Mesendoderm (in vitro differentiated cells): ENCODE measurements at regions not wholly inside any gene's neighbourhood (a gene's known extent, or its start where the extent isn't known, plus 50 kb on each side); places are given as distances from the start of the nearest gene placed in this dataset.

Experiments
- DNase-seq: peaks from one replicate; pipeline ENCODE4 v3.0.0; 2013
- H2AK5ac ChIP-seq: 2 replicates; pipeline ENCODE4 v1.6.1; 2013; ENCODE audit warnings: low read length, inconsistent platforms
- H2BK120ac ChIP-seq: 2 replicates; pipeline ENCODE4 v1.6.1; 2013; ENCODE audit warnings: low read depth, mild to moderate bottlenecking, low read length, moderate library complexity, mixed read lengths
- H2BK15ac ChIP-seq: replicated peaks from 2 replicates; pipeline ENCODE4 v1.6.1; 2013; ENCODE audit warnings: low read depth, mild to moderate bottlenecking, moderate library complexity
- H2BK5ac ChIP-seq: 2 replicates; pipeline ENCODE4 v1.6.1; 2013; ENCODE audit warnings: low read length, inconsistent platforms
- H3K18ac ChIP-seq: 2 replicates; pipeline ENCODE4 v1.6.1; 2013; ENCODE audit warnings: mild to moderate bottlenecking, low read length, mixed read lengths
- H3K23ac ChIP-seq: one replicate; pipeline ENCODE4 v1.6.1; 2013; ENCODE audit warnings: low read length
- H3K27ac ChIP-seq: 2 replicates; pipeline ENCODE4 v1.5.1; 2013; ENCODE audit warnings: low read depth, mild to moderate bottlenecking, inconsistent platforms, low read length, moderate library complexity
- H3K27me3 ChIP-seq: 2 replicates; pipeline ENCODE4 v1.6.1; 2013; ENCODE audit warnings: low read length, control low read depth, mild to moderate bottlenecking, inconsistent platforms; ENCODE audit not compliant: insufficient read depth, poor library complexity
- H3K36me3 ChIP-seq: 2 replicates; pipeline ENCODE4 v1.6.1; 2013; ENCODE audit warnings: low read length, inconsistent platforms; ENCODE audit not compliant: control insufficient read depth, insufficient read depth
- H3K4ac ChIP-seq: one replicate; pipeline ENCODE4 v1.6.1; 2013; ENCODE audit warnings: low read depth, mild to moderate bottlenecking, low read length, moderate library complexity
- H3K4me1 ChIP-seq: 2 replicates; pipeline ENCODE4 v1.6.1; 2013; ENCODE audit warnings: low read depth, low read length, inconsistent platforms; ENCODE audit not compliant: control insufficient read depth
- H3K4me2 ChIP-seq: 2 replicates; pipeline ENCODE4 v1.6.1; 2013; ENCODE audit warnings: low read length
- H3K4me3 ChIP-seq: 2 replicates; pipeline ENCODE4 v1.5.1; 2013; ENCODE audit warnings: mild to moderate bottlenecking, low read length
- H3K56ac ChIP-seq: one replicate; pipeline ENCODE4 v1.6.1; 2013; ENCODE audit warnings: low read length
- H3K79me1 ChIP-seq: 2 replicates; pipeline ENCODE4 v1.6.1; 2013; ENCODE audit warnings: low read length, inconsistent platforms
- H3K79me2 ChIP-seq: 2 replicates; pipeline ENCODE4 v1.6.1; 2013; ENCODE audit warnings: mild to moderate bottlenecking, low read length; ENCODE audit not compliant: control insufficient read depth, insufficient read depth
- H3K9ac ChIP-seq: 2 replicates; pipeline ENCODE4 v1.6.1; 2013; ENCODE audit warnings: low read length, inconsistent platforms
- H4K5ac ChIP-seq: one replicate; pipeline ENCODE4 v1.6.1; 2013; ENCODE audit warnings: low read length
- H4K8ac ChIP-seq: one replicate; pipeline ENCODE4 v1.6.1; 2013; ENCODE audit warnings: low read depth, mild to moderate bottlenecking, control low read depth, low read length, moderate library complexity
- WGBS: extraction: QIAGEN DNeasy Blood & Tissue Kit; methylation state at CpG from one replicate; pipeline ENCODE4 v1.1.7; 2013; ENCODE audit warnings: low lambda C conversion rate, missing lambda C conversion rate; ENCODE audit not compliant: insufficient coverage; ENCODE audit errors: extremely low coverage; 5-methylcytosine and 5-hydroxymethylcytosine counted together

- no CpG with 5 or more reads among the region's 5 CpGs for WGBS
- no peaks in the 10 kb centered on the region for H3K27me3 ChIP-seq
Measured at GRCh38 chr6:85868685-85869084, 226.0 kb upstream of the SYNCRIP start.

GRCh38 chr6:85867595-85867994, 224.9 kb upstream of the SYNCRIP start:
- H2BK15ac ChIP-seq, result no peak overlapping the region
- H4K5ac ChIP-seq, result no peak overlapping the region
- no peak overlapping the region for H2BK120ac ChIP-seq
- H3K79me1 ChIP-seq, result no peaks in the 10 kb centered on the region
- no peaks in the 10 kb centered on the region for H3K79me2 ChIP-seq
- peaks cover 2% of the 10 kb centered on the region for H3K4me1 ChIP-seq
- no peak overlapping the region for H3K9ac ChIP-seq
- H2AK5ac ChIP-seq, result no peak overlapping the region
- H3K27ac ChIP-seq, result no peak overlapping the region
- H2BK5ac ChIP-seq, result no peak overlapping the region
- H3K4me3 ChIP-seq, result no peak overlapping the region
- no peak overlapping the region for H3K4me2 ChIP-seq
- H3K23ac ChIP-seq, result no peak overlapping the region
- no peak overlapping the region for H3K4ac ChIP-seq
- no peak for DNase-seq
- H3K36me3 ChIP-seq, result no peaks in the 10 kb centered on the region
- no peak overlapping the region for H4K8ac ChIP-seq
- H3K27me3 ChIP-seq, result no peaks in the 10 kb centered on the region
- H3K18ac ChIP-seq, result no peak overlapping the region
- H3K56ac ChIP-seq, result no peak overlapping the region

More at GRCh38 chr6:85868685-85869084, 226.0 kb upstream of the SYNCRIP start:
- no peaks in the 10 kb centered on the region for H3K79me1 ChIP-seq
- no peak overlapping the region for H3K4me2 ChIP-seq
- no peaks in the 10 kb centered on the region for H3K36me3 ChIP-seq
- no peak overlapping the region for H3K4me3 ChIP-seq
- H4K8ac ChIP-seq, result no peak overlapping the region
- no peak overlapping the region for H3K9ac ChIP-seq
- no peak overlapping the region for H4K5ac ChIP-seq
- no peak overlapping the region for H3K4ac ChIP-seq
- no peak overlapping the region for H3K23ac ChIP-seq
- no peak overlapping the region for H3K27ac ChIP-seq
- H3K18ac ChIP-seq, result no peak overlapping the region
- no peak for DNase-seq
- H2BK120ac ChIP-seq, result no peak overlapping the region
- H3K79me2 ChIP-seq, result no peaks in the 10 kb centered on the region
- H2AK5ac ChIP-seq, result no peak overlapping the region
- H2BK15ac ChIP-seq, result no peak overlapping the region
- H3K4me1 ChIP-seq, result peaks cover 2% of the 10 kb centered on the region
- no peak overlapping the region for H3K56ac ChIP-seq
- no peak overlapping the region for H2BK5ac ChIP-seq

GRCh38 chr6:85866758-85867401, 224.2 kb upstream of the SYNCRIP start:
- no peak for DNase-seq
- Histone ChIP-seq H3K4me3 (no peak overlapping the region), H4K8ac (no peak overlapping the region), H3K27me3 (no peaks in the 10 kb centered on the region), H4K5ac (no peak overlapping the region), H2BK5ac (no peak overlapping the region), H3K36me3 (no peaks in the 10 kb centered on the region), H3K79me1 (no peaks in the 10 kb centered on the region), H3K4me2 (no peak overlapping the region), H3K56ac (peak overlapping the region; percentile 8), H3K4ac (no peak overlapping the region), H3K23ac (no peak overlapping the region), H2BK120ac (no peak overlapping the region), H3K27ac (no peak overlapping the region), H3K79me2 (no peaks in the 10 kb centered on the region), H3K4me1 (peaks cover 2% of the 10 kb centered on the region), H3K18ac (no peak overlapping the region), H2BK15ac (no peak overlapping the region), H3K9ac (no peak overlapping the region), H2AK5ac (no peak overlapping the region)
- WGBS, result no CpG with 5 or more reads among the region's 10 CpGs

- Histone ChIP-seq H3K4ac (no peak overlapping the region), H3K79me2 (no peaks in the 10 kb centered on the region), H3K9ac (no peak overlapping the region), H3K4me3 (no peak overlapping the region), H2BK5ac (no peak overlapping the region), H4K8ac (no peak overlapping the region), H3K27me3 (no peaks in the 10 kb centered on the region), H2BK120ac (no peak overlapping the region), H3K4me1 (peaks cover 2% of the 10 kb centered on the region), H3K18ac (no peak overlapping the region), H2AK5ac (no peak overlapping the region), H3K79me1 (no peaks in the 10 kb centered on the region), H3K23ac (no peak overlapping the region), H3K27ac (no peak overlapping the region), H2BK15ac (no peak overlapping the region), H4K5ac (no peak overlapping the region), H3K4me2 (no peak overlapping the region), H3K56ac (no peak overlapping the region), H3K36me3 (no peaks in the 10 kb centered on the region)
- WGBS, result no CpG with 5 or more reads among the region's 5 CpGs
- DNase-seq, result no peak
Measured at GRCh38 chr6:85866370-85866730, 223.7 kb upstream of the SYNCRIP start.

- no peak overlapping the region for H3K9ac ChIP-seq
- H4K5ac ChIP-seq, result no peak overlapping the region
- peaks cover 2% of the 10 kb centered on the region for H3K4me1 ChIP-seq
- H4K8ac ChIP-seq, result no peak overlapping the region
- no peak overlapping the region for H2BK120ac ChIP-seq
- no peak overlapping the region for H3K4me2 ChIP-seq
- no peak overlapping the region for H3K4ac ChIP-seq
- no peak overlapping the region for H3K56ac ChIP-seq
- no CpG with 5 or more reads among the region's 8 CpGs for WGBS
- no peak overlapping the region for H2AK5ac ChIP-seq
- no peaks in the 10 kb centered on the region for H3K79me1 ChIP-seq
- no peak overlapping the region for H3K23ac ChIP-seq
- no peak overlapping the region for H3K18ac ChIP-seq
- no peaks in the 10 kb centered on the region for H3K79me2 ChIP-seq
- H2BK5ac ChIP-seq, result no peak overlapping the region
- no peaks in the 10 kb centered on the region for H3K27me3 ChIP-seq
- H3K36me3 ChIP-seq, result no peaks in the 10 kb centered on the region
- peak; percentile 18 for DNase-seq
- H3K27ac ChIP-seq, result no peak overlapping the region
- no peak overlapping the region for H2BK15ac ChIP-seq
- no peak overlapping the region for H3K4me3 ChIP-seq
Measured at GRCh38 chr6:85865420-85866369, 223.0 kb upstream of the SYNCRIP start.
